ENCODE measurements at regions not wholly inside any gene's neighbourhood (a gene's known extent, or its start where the extent isn't known, plus 50 kb on each side); places are given as distances from the start of the nearest gene placed in this dataset.

- Histone ChIP-seq H3K9me3 (ENCODE audit: low read depth, low read length, poor library complexity, severe bottlenecking) (no peaks in the 10 kb centered on the region), H3K27ac (ENCODE audit: low read depth, low read length, poor library complexity, severe bottlenecking) (no peak overlapping the region), H3K4me3 (ENCODE audit: low read depth, low read length, poor library complexity, severe bottlenecking) (no peak overlapping the region), H3K36me3 (ENCODE audit: insufficient read depth, low read length, poor library complexity, severe bottlenecking) (no peaks in the 10 kb centered on the region), H3K27me3 (replicated peaks; ENCODE audit: insufficient read depth, low read depth, low read length, poor library complexity) (no peaks in the 10 kb centered on the region), H3K4me1 (ENCODE audit: insufficient read depth, low read length, poor library complexity, severe bottlenecking) (no peaks in the 10 kb centered on the region)
- ChIA-PET CTCF (no interaction called here), POLR2A (ENCODE audit: low non-redundant PET) (no interaction called here)
- no peak for TF ChIP-seq EZH2 (IDR thresholded peaks at IDR 0.05; ENCODE audit: borderline replicate concordance, low read depth, low read length, poor library complexity, severe bottlenecking)
- TF ChIP-seq CTCF (conservative IDR thresholded peaks at IDR 0.05; ENCODE audit: low read depth, low read length) = no peak
- BruUV-seq (replicated peaks) = no TSS peak
- no peak for DNase-seq (ENCODE audit: low spot score)
- intact Hi-C loops (cut with micrococcal nuclease; ENCODE audit: unreplicated experiment) = no loop called here
Measured at GRCh38 chr4:62360156-62360545, 1160.0 kb downstream of the ADGRL3 start.

GRCh38 chr4:62359441-62360155 is 1159.5 kb downstream of the ADGRL3 start:
- POLR2A ChIA-PET (ENCODE audit: low non-redundant PET) = no interaction called here
- Histone ChIP-seq H3K9me3 (ENCODE audit: low read depth, low read length, poor library complexity, severe bottlenecking) (no peaks in the 10 kb centered on the region), H3K36me3 (ENCODE audit: insufficient read depth, low read length, poor library complexity, severe bottlenecking) (no peaks in the 10 kb centered on the region), H3K4me3 (ENCODE audit: low read depth, low read length, poor library complexity, severe bottlenecking) (no peak overlapping the region), H3K4me1 (ENCODE audit: insufficient read depth, low read length, poor library complexity, severe bottlenecking) (no peaks in the 10 kb centered on the region), H3K27me3 (replicated peaks; ENCODE audit: insufficient read depth, low read depth, low read length, poor library complexity) (no peaks in the 10 kb centered on the region), H3K27ac (ENCODE audit: low read depth, low read length, poor library complexity, severe bottlenecking) (no peak overlapping the region)
- CTCF ChIA-PET = no interaction called here
- no TSS peak for BruUV-seq (replicated peaks)
- DNase-seq (ENCODE audit: low spot score) = no peak
- TF ChIP-seq CTCF (conservative IDR thresholded peaks at IDR 0.05; ENCODE audit: low read depth, low read length) (no peak), EZH2 (IDR thresholded peaks at IDR 0.05; ENCODE audit: borderline replicate concordance, low read depth, low read length, poor library complexity, severe bottlenecking) (no peak)
- intact Hi-C loops (cut with micrococcal nuclease; ENCODE audit: unreplicated experiment) = no loop called here

- no peaks in the 10 kb centered on the region for H3K9me3 ChIP-seq (ENCODE audit: low read depth, low read length, poor library complexity, severe bottlenecking)
- ChIA-PET CTCF (no interaction called here), POLR2A (ENCODE audit: low non-redundant PET) (no interaction called here)
- H3K27me3 ChIP-seq (replicated peaks; ENCODE audit: insufficient read depth, low read depth, low read length, poor library complexity) = no peaks in the 10 kb centered on the region
- intact Hi-C loops (cut with micrococcal nuclease; ENCODE audit: unreplicated experiment) = no loop called here
- no peaks in the 10 kb centered on the region for H3K36me3 ChIP-seq (ENCODE audit: insufficient read depth, low read length, poor library complexity, severe bottlenecking)
- no peak for DNase-seq (ENCODE audit: low spot score)
- BruUV-seq (replicated peaks) = no TSS peak
- no peaks in the 10 kb centered on the region for H3K4me1 ChIP-seq (ENCODE audit: insufficient read depth, low read length, poor library complexity, severe bottlenecking)
- TF ChIP-seq EZH2 (IDR thresholded peaks at IDR 0.05; ENCODE audit: borderline replicate concordance, low read depth, low read length, poor library complexity, severe bottlenecking) = no peak
- TF ChIP-seq CTCF (conservative IDR thresholded peaks at IDR 0.05; ENCODE audit: low read depth, low read length) = no peak
- no peak overlapping the region for H3K4me3 ChIP-seq (ENCODE audit: low read depth, low read length, poor library complexity, severe bottlenecking)
- H3K27ac ChIP-seq (ENCODE audit: low read depth, low read length, poor library complexity, severe bottlenecking) = no peak overlapping the region
Measured at GRCh38 chr4:62344915-62345314, 1144.8 kb downstream of the ADGRL3 start.

Data from A673 (cell line).